ENCODE measurements at regions not wholly inside any gene's neighbourhood (a gene's known extent, or its start where the extent isn't known, plus 50 kb on each side); places are given as distances from the start of the nearest gene placed in this dataset.

GRCh38 chr20:63133481-63134091, 82.3 kb downstream of the YTHDF1 start:
- WGBS, 2 experiments (ENCODE audit: insufficient coverage in 1 of 2, insufficient read length in 1 of 2) = 90 to 92% methylated on average over 14 to 15 of the region's 15 CpGs
- DNase-seq = peak; percentile 36
- no peak overlapping the region for H3K4me3 Mint-ChIP-seq

GRCh38 chr20:63132715-63133471, 83.0 kb downstream of the YTHDF1 start:
- no peaks in the 10 kb centered on the region for H3K4me1 Mint-ChIP-seq
- no peak overlapping the region for H3K9ac ChIP-seq (ENCODE audit: extremely low read depth, low read length, poor library complexity, severe bottlenecking)
- no peaks in the 10 kb centered on the region for H3K36me3 ChIP-seq (ENCODE audit: control insufficient read depth, insufficient read depth, low read length)
- TF ChIP-seq CTCF (conservative IDR thresholded peaks at IDR 0.05) = no peak
- peaks cover 5% of the 10 kb centered on the region for H3K27me3 ChIP-seq (ENCODE audit: control insufficient read depth, insufficient read depth, low read length, poor library complexity, severe bottlenecking)
- H3K27me3 Mint-ChIP-seq (ENCODE audit: insufficient read depth) = no peaks in the 10 kb centered on the region
- no peak overlapping the region for H3K27ac ChIP-seq (ENCODE audit: low read depth, low read length)
- no peaks in the 10 kb centered on the region for H3K9me3 Mint-ChIP-seq
- no peak overlapping the region for H3K27ac Mint-ChIP-seq
- no peak overlapping the region for H3K4me3 Mint-ChIP-seq
- no peak overlapping the region for H3K4me3 ChIP-seq (ENCODE audit: low read length)
- H3K4me1 ChIP-seq (ENCODE audit: control insufficient read depth, insufficient read depth, low read length) = no peaks in the 10 kb centered on the region
- DNase-seq = peak; percentile 41
- no peaks in the 10 kb centered on the region for H3K36me3 Mint-ChIP-seq (ENCODE audit: low read depth)
- H3K9me3 ChIP-seq (ENCODE audit: control insufficient read depth, low read length) = no peaks in the 10 kb centered on the region
- 90% methylated on average over 23 to 29 of the region's 29 CpGs for WGBS, 2 experiments (ENCODE audit: insufficient coverage in 1 of 2, insufficient read length in 1 of 2)

More at GRCh38 chr20:63133481-63134091, 82.3 kb downstream of the YTHDF1 start:
- no peaks in the 10 kb centered on the region for H3K36me3 Mint-ChIP-seq (ENCODE audit: low read depth)
- H3K27ac ChIP-seq (ENCODE audit: low read depth, low read length) = no peak overlapping the region
- no peak overlapping the region for H3K9ac ChIP-seq (ENCODE audit: extremely low read depth, low read length, poor library complexity, severe bottlenecking)
- no peak overlapping the region for H3K27ac Mint-ChIP-seq
- TF ChIP-seq CTCF (conservative IDR thresholded peaks at IDR 0.05) = no peak
- H3K4me3 ChIP-seq (ENCODE audit: low read length) = no peak overlapping the region
- no peaks in the 10 kb centered on the region for H3K4me1 Mint-ChIP-seq
- H3K27me3 ChIP-seq (ENCODE audit: control insufficient read depth, insufficient read depth, low read length, poor library complexity, severe bottlenecking) = peaks cover 5% of the 10 kb centered on the region
- no peaks in the 10 kb centered on the region for H3K36me3 ChIP-seq (ENCODE audit: control insufficient read depth, insufficient read depth, low read length)
- peaks cover under 1% of the 10 kb centered on the region for H3K27me3 Mint-ChIP-seq (ENCODE audit: insufficient read depth)
- no peaks in the 10 kb centered on the region for H3K9me3 ChIP-seq (ENCODE audit: control insufficient read depth, low read length)
- H3K9me3 Mint-ChIP-seq = no peaks in the 10 kb centered on the region
- H3K4me1 ChIP-seq (ENCODE audit: control insufficient read depth, insufficient read depth, low read length) = no peaks in the 10 kb centered on the region

- no peak for TF ChIP-seq CTCF (conservative IDR thresholded peaks at IDR 0.05)
- Histone ChIP-seq H3K27ac (ENCODE audit: low read depth, low read length) (no peak overlapping the region), H3K4me1 (ENCODE audit: control insufficient read depth, insufficient read depth, low read length) (no peaks in the 10 kb centered on the region), H3K4me3 (ENCODE audit: low read length) (no peak overlapping the region), H3K9me3 (ENCODE audit: control insufficient read depth, low read length) (no peaks in the 10 kb centered on the region), H3K36me3 (ENCODE audit: control insufficient read depth, insufficient read depth, low read length) (no peaks in the 10 kb centered on the region), H3K9ac (ENCODE audit: extremely low read depth, low read length, poor library complexity, severe bottlenecking) (no peak overlapping the region), H3K27me3 (ENCODE audit: control insufficient read depth, insufficient read depth, low read length, poor library complexity, severe bottlenecking) (peaks cover 5% of the 10 kb centered on the region)
- peak; percentile 28 for DNase-seq
- WGBS, 2 experiments (ENCODE audit: insufficient coverage in 1 of 2, insufficient read length in 1 of 2) = 86 to 91% methylated on average over 9 to 17 of the region's 17 CpGs
- no peaks in the 10 kb centered on the region for H3K36me3 Mint-ChIP-seq (ENCODE audit: low read depth)
- H3K27ac Mint-ChIP-seq = no peak overlapping the region
- no peaks in the 10 kb centered on the region for H3K9me3 Mint-ChIP-seq
- H3K27me3 Mint-ChIP-seq (ENCODE audit: insufficient read depth) = no peaks in the 10 kb centered on the region
- no peak overlapping the region for H3K4me3 Mint-ChIP-seq
- no peaks in the 10 kb centered on the region for H3K4me1 Mint-ChIP-seq
These were observed 83.7 kb downstream of the YTHDF1 start for GRCh38 chr20:63132131-63132714.
